Activated CD4-positive, alpha-beta T cell treated with anti-CD3 and anti-CD28 coated beads, Interleukin-2, Interleukin-6, amounts not matched to agents 100 ng/mL and 50 ng/mL, durations not matched to agents 16 hours and 8 hours (primary cell): ENCODE measurements at regions not wholly inside any gene's neighbourhood (a gene's known extent, or its start where the extent isn't known, plus 50 kb on each side); places are given as distances from the start of the nearest gene placed in this dataset.
"Not testable (repeated sequence)": the region's sequence is repeated elsewhere in the genome, so short reads cannot be mapped to it uniquely, and the experiment has no call there.

Source experiments
- DNase-seq: peaks from one replicate; pipeline ENCODE4 v3.0.0-alpha.2; 2020

- no peak for DNase-seq
Observed at GRCh38 chr18:64707052-64707451, 558.2 kb upstream of the LINC00305 start.

- no peak for DNase-seq
Observed at GRCh38 chr18:64699081-64699480, 550.2 kb upstream of the LINC00305 start.

GRCh38 chr18:64695851-64696553 is 547.1 kb upstream of the LINC00305 start:
- no peak for DNase-seq

- no peak for DNase-seq
Observed at GRCh38 chr18:64693766-64694165, 544.9 kb upstream of the LINC00305 start.

- DNase-seq = no peak
Observed at GRCh38 chr18:64692826-64693225, 543.9 kb upstream of the LINC00305 start.

- no peak for DNase-seq
Observed at GRCh38 chr18:64679121-64679520, 530.2 kb upstream of the LINC00305 start.

- no peak for DNase-seq
Observed at GRCh38 chr18:64678048-64678447, 529.2 kb upstream of the LINC00305 start.

- no peak for DNase-seq
Observed at GRCh38 chr18:64674694-64675093, 525.8 kb upstream of the LINC00305 start.

- not testable (repeated sequence) for DNase-seq
Observed at GRCh38 chr18:64671293-64671692, 522.4 kb upstream of the LINC00305 start.

- no peak for DNase-seq
Observed at GRCh38 chr18:64668461-64668962, 519.6 kb upstream of the LINC00305 start.

- DNase-seq = no peak
Observed at GRCh38 chr18:64663086-64663485, 514.2 kb upstream of the LINC00305 start.

- no peak for DNase-seq
Observed at GRCh38 chr18:64659196-64659595, 510.3 kb upstream of the LINC00305 start.

GRCh38 chr18:64653068-64653467 is 504.2 kb upstream of the LINC00305 start:
- DNase-seq = no peak

- DNase-seq = no peak
Observed at GRCh38 chr18:64650068-64650467, 501.2 kb upstream of the LINC00305 start.

- DNase-seq = no peak
Observed at GRCh38 chr18:64645753-64646152, 496.9 kb upstream of the LINC00305 start.

GRCh38 chr18:64639536-64639935 is 490.6 kb upstream of the LINC00305 start:
- no peak for DNase-seq

GRCh38 chr18:64620971-64621560 is 472.2 kb upstream of the LINC00305 start:
- no peak for DNase-seq

GRCh38 chr18:64618390-64618789 is 469.5 kb upstream of the LINC00305 start:
- DNase-seq = no peak

GRCh38 chr18:64615021-64615420 is 466.1 kb upstream of the LINC00305 start:
- DNase-seq = no peak

- DNase-seq = no peak
Observed at GRCh38 chr18:64614446-64614845, 465.6 kb upstream of the LINC00305 start.

GRCh38 chr18:64592246-64592645 is 443.4 kb upstream of the LINC00305 start:
- DNase-seq = no peak

- DNase-seq = no peak
Observed at GRCh38 chr18:64589000-64589399, 440.1 kb upstream of the LINC00305 start.

GRCh38 chr18:64566456-64566855 is 417.6 kb upstream of the LINC00305 start:
- DNase-seq = no peak

GRCh38 chr18:64562651-64563050 is 413.8 kb upstream of the LINC00305 start:
- DNase-seq = no peak

GRCh38 chr18:64546451-64546850 is 397.6 kb upstream of the LINC00305 start:
- DNase-seq = no peak
